Epithelial cell of proximal tubule (primary cell): ENCODE measurements at regions not wholly inside any gene's neighbourhood (a gene's known extent, or its start where the extent isn't known, plus 50 kb on each side); places are given as distances from the start of the nearest gene placed in this dataset.

Experiments used
- DNase-seq: peaks from one replicate; pipeline ENCODE4 v3.0.0-alpha.2; 2011; ENCODE audit warnings: low read depth
- H3K4me3 ChIP-seq: 2 replicates; pipeline ENCODE4 v1.5.1; 2011; ENCODE audit warnings: low read depth, mild to moderate bottlenecking, low read length
- CTCF ChIP-seq: conservative IDR thresholded peaks from 2 replicates; pipeline ENCODE4 v1.5.1; 2012; ENCODE audit warnings: low read depth, mild to moderate bottlenecking, low read length

GRCh38 chrX:150225756-150226155 lies 137.4 kb upstream of the MAMLD1 start:
- DNase-seq, result no peak
- no peak for TF ChIP-seq CTCF
- H3K4me3 ChIP-seq, result no peak overlapping the region

GRCh38 chrX:150226223-150226965 lies 136.7 kb upstream of the MAMLD1 start:
- no peak overlapping the region for H3K4me3 ChIP-seq
- no peak for DNase-seq
- no peak for TF ChIP-seq CTCF

GRCh38 chrX:150227321-150227860 lies 135.7 kb upstream of the MAMLD1 start:
- TF ChIP-seq CTCF, result no peak
- DNase-seq, result no peak
- H3K4me3 ChIP-seq, result no peak overlapping the region

- TF ChIP-seq CTCF, result no peak
- H3K4me3 ChIP-seq, result no peak overlapping the region
These were observed 135.2 kb upstream of the MAMLD1 start for GRCh38 chrX:150227873-150228410.

GRCh38 chrX:150228431-150228830 lies 134.7 kb upstream of the MAMLD1 start:
- H3K4me3 ChIP-seq, result no peak overlapping the region
- TF ChIP-seq CTCF, result no peak
- DNase-seq, result no peak

More at GRCh38 chrX:150227873-150228410, 135.2 kb upstream of the MAMLD1 start:
- no peak for DNase-seq

GRCh38 chrX:150229030-150229429 lies 134.1 kb upstream of the MAMLD1 start:
- DNase-seq, result no peak
- TF ChIP-seq CTCF, result no peak
- H3K4me3 ChIP-seq, result no peak overlapping the region
